ENCODE measurements at regions not wholly inside any gene's neighbourhood (a gene's known extent, or its start where the extent isn't known, plus 50 kb on each side); places are given as distances from the start of the nearest gene placed in this dataset.

DNA sequence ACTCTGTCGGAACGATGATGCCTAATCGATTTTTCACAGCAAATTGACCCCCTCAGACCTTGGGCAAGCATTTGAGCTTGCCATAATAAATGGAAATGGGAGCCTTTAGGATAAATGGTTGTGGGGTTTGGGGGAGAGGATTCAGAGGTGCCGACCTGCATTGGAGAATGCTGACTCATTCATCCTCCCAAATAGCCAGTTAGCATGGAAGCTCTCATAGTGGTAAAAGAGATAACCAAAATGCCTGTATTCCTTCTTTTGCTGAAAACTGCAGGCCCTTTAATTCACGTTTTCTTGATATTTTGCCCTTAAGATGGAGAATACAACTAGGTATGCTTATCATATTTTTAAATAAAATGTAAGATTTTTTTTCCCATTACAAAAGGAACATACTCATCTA lies 392.6 kb upstream of the DEPDC1 start:
- Mint-ChIP-seq H3K27ac (no peak overlapping the region), H3K9me3 (peaks cover 3% of the 10 kb centered on the region), H3K4me1 (no peaks in the 10 kb centered on the region), H3K36me3 (ENCODE audit: low read depth) (no peaks in the 10 kb centered on the region), H3K27me3 (ENCODE audit: low read depth) (no peaks in the 10 kb centered on the region), H3K4me3 (no peak overlapping the region)
- TF ChIP-seq CTCF (IDR thresholded peaks at IDR 0.05; ENCODE audit: unreplicated experiment in 3 of 3), result no peak

DNA sequence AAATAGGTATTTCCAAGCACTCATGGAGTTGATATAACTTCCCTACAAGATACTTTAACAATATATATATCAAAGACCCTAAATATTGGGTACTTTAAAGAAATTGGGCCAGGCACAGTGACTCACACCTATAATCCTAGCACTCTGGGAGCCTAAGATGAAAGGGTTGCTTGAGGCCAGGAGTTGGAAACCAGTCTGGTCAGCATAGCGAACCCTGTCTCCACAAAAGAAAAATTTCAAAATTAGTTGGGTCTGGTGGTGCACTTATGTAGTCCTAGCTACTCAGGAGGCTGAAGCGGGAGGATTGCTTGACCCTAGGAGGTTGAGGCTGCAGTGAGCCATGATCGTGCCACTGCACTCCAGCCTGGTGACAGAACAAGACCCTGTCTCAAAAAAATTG lies 393.9 kb upstream of the DEPDC1 start:
- H3K36me3 Mint-ChIP-seq (ENCODE audit: low read depth), result no peaks in the 10 kb centered on the region
- H3K27ac Mint-ChIP-seq, result no peak overlapping the region
- H3K4me1 Mint-ChIP-seq, result no peaks in the 10 kb centered on the region
- peaks cover 3% of the 10 kb centered on the region for H3K9me3 Mint-ChIP-seq
- no peak overlapping the region for H3K4me3 Mint-ChIP-seq
- no peaks in the 10 kb centered on the region for H3K27me3 Mint-ChIP-seq (ENCODE audit: low read depth)
- no peak for TF ChIP-seq CTCF (IDR thresholded peaks at IDR 0.05; ENCODE audit: unreplicated experiment in 3 of 3)

- no peak overlapping the region for H3K27ac Mint-ChIP-seq
- H3K27me3 Mint-ChIP-seq (ENCODE audit: low read depth), result peaks cover 4% of the 10 kb centered on the region
- no peaks in the 10 kb centered on the region for H3K4me1 Mint-ChIP-seq
- peaks cover 2% of the 10 kb centered on the region for H3K9me3 Mint-ChIP-seq
- H3K36me3 Mint-ChIP-seq (ENCODE audit: low read depth), result no peaks in the 10 kb centered on the region
- TF ChIP-seq CTCF (IDR thresholded peaks at IDR 0.05; ENCODE audit: unreplicated experiment in 3 of 3), result no peak
- no peak overlapping the region for H3K4me3 Mint-ChIP-seq
Measured at GRCh38 chr1:68904477-68904876, 407.6 kb upstream of the DEPDC1 start.

DNA sequence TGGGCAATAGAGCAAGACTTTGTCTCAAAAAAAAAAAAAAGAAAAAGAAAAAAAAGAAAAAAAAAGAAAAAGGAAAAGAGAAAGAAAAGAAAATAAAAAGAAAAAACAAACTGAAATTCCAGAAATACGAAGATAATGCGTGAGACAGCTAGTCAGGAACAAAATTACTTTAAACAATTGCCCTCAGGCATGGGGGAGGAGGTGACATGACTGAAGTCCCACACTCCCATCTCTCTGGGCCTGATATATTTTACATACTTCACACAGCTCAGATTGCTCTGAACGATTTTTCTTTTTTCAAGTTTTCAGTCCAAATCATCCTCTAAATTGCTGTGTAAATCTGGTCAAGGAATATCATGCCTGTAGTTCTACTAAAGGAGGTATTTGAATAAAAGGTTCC lies 409.5 kb upstream of the DEPDC1 start:
- H3K27ac Mint-ChIP-seq, result no peak overlapping the region
- H3K4me1 Mint-ChIP-seq, result peaks cover 5% of the 10 kb centered on the region
- H3K27me3 Mint-ChIP-seq (ENCODE audit: low read depth), result peaks cover 3% of the 10 kb centered on the region
- H3K4me3 Mint-ChIP-seq, result no peak overlapping the region
- H3K9me3 Mint-ChIP-seq, result peaks cover 14% of the 10 kb centered on the region
- no peak for TF ChIP-seq CTCF (IDR thresholded peaks at IDR 0.05; ENCODE audit: unreplicated experiment in 3 of 3)
- no peaks in the 10 kb centered on the region for H3K36me3 Mint-ChIP-seq (ENCODE audit: low read depth)

DNA sequence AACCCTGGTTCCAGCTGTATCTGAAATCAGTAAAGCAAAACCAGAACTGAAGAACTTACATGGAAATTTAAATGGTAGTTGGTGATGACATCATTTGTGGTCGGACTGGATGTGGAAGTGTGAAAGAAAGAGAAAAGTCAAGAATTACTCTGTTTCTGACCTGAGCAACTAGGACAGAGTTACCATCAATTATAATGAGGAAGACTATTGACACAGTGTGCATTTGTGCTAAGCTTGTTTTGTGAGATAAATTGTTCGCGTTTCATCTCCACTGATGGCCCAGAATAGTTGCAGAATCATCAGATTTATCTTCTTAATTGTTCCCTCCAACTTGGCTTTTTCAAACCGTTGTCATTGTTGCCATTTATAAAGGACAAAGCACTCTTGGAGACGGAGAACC lies 410.6 kb upstream of the DEPDC1 start:
- Mint-ChIP-seq H3K9me3 (peaks cover 14% of the 10 kb centered on the region), H3K27ac (no peak overlapping the region), H3K4me1 (peaks cover 9% of the 10 kb centered on the region), H3K4me3 (no peak overlapping the region), H3K36me3 (ENCODE audit: low read depth) (no peaks in the 10 kb centered on the region), H3K27me3 (ENCODE audit: low read depth) (no peaks in the 10 kb centered on the region)
- no peak for TF ChIP-seq CTCF (IDR thresholded peaks at IDR 0.05; ENCODE audit: unreplicated experiment in 3 of 3)

DNA sequence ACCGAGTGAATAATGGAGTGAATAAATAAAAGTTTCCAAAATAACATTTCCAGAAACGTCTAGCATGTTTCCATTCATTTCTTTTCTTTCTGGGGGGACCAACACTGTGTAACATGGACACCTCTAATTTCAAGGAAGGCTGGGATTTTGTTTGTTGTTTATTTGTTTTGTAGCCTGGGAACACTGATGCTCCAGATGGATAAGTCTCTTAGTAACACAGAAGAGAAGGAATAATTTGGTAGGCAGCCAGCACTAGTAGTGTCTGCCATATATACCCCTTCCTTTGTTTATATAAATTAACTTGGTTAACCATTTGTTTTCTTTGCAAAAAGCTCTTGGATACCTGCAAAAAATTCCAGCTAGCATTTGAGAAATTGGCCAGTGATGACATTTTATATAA lies 411.4 kb upstream of the DEPDC1 start:
- H3K27me3 Mint-ChIP-seq (ENCODE audit: low read depth), result no peaks in the 10 kb centered on the region
- H3K36me3 Mint-ChIP-seq (ENCODE audit: low read depth), result no peaks in the 10 kb centered on the region
- TF ChIP-seq CTCF (IDR thresholded peaks at IDR 0.05; ENCODE audit: unreplicated experiment in 3 of 3), result no peak
- H3K9me3 Mint-ChIP-seq, result peaks cover 14% of the 10 kb centered on the region
- H3K27ac Mint-ChIP-seq, result no peak overlapping the region
- H3K4me1 Mint-ChIP-seq, result peaks cover 13% of the 10 kb centered on the region
- no peak overlapping the region for H3K4me3 Mint-ChIP-seq

Measured in nephron (organoid).